ENCODE measurements at regions not wholly inside any gene's neighbourhood (a gene's known extent, or its start where the extent isn't known, plus 50 kb on each side); places are given as distances from the start of the nearest gene placed in this dataset.

GRCh38 chr10:131724169-131724545 is 176.7 kb upstream of the PPP2R2D start:
- DNase-seq: no peak

GRCh38 chr10:131724891-131725580 is 175.8 kb upstream of the PPP2R2D start:
- no peak for DNase-seq

- DNase-seq: no peak
These were observed 175.2 kb upstream of the PPP2R2D start for GRCh38 chr10:131725581-131726069.

GRCh38 chr10:131726076-131726880 is 174.5 kb upstream of the PPP2R2D start:
- no peak for DNase-seq

GRCh38 chr10:131726967-131727366 is 173.8 kb upstream of the PPP2R2D start:
- DNase-seq: no peak

- no peak for DNase-seq
These were observed 173.2 kb upstream of the PPP2R2D start for GRCh38 chr10:131727560-131727959.

- no peak for DNase-seq
These were observed 172.3 kb upstream of the PPP2R2D start for GRCh38 chr10:131728286-131729228.

- DNase-seq: no peak
These were observed 171.4 kb upstream of the PPP2R2D start for GRCh38 chr10:131729361-131729760.

GRCh38 chr10:131729938-131730660 is 170.7 kb upstream of the PPP2R2D start:
- DNase-seq: no peak

- no peak for DNase-seq
These were observed 169.9 kb upstream of the PPP2R2D start for GRCh38 chr10:131730771-131731497.

- DNase-seq: no peak
These were observed 168.8 kb upstream of the PPP2R2D start for GRCh38 chr10:131731780-131732630.

GRCh38 chr10:131732631-131733127 is 168.1 kb upstream of the PPP2R2D start:
- DNase-seq: no peak

GRCh38 chr10:131733596-131733995 is 167.2 kb upstream of the PPP2R2D start:
- no peak for DNase-seq

- no peak for DNase-seq
These were observed 165.2 kb upstream of the PPP2R2D start for GRCh38 chr10:131735577-131735976.

GRCh38 chr10:131736321-131736980 is 164.4 kb upstream of the PPP2R2D start:
- DNase-seq: no peak

- no peak for DNase-seq
These were observed 163.0 kb upstream of the PPP2R2D start for GRCh38 chr10:131737543-131738395.

GRCh38 chr10:131738396-131738735 is 162.4 kb upstream of the PPP2R2D start:
- DNase-seq: no peak

- DNase-seq: no peak
These were observed 161.6 kb upstream of the PPP2R2D start for GRCh38 chr10:131739206-131739605.

GRCh38 chr10:131742500-131742951 is 158.3 kb upstream of the PPP2R2D start:
- DNase-seq: no peak
